ENCODE measurements at regions not wholly inside any gene's neighbourhood (a gene's known extent, or its start where the extent isn't known, plus 50 kb on each side); places are given as distances from the start of the nearest gene placed in this dataset.
"Not testable (repeated sequence)": the region's sequence is repeated elsewhere in the genome, so short reads cannot be mapped to it uniquely, and the experiment has no call there.

DNA sequence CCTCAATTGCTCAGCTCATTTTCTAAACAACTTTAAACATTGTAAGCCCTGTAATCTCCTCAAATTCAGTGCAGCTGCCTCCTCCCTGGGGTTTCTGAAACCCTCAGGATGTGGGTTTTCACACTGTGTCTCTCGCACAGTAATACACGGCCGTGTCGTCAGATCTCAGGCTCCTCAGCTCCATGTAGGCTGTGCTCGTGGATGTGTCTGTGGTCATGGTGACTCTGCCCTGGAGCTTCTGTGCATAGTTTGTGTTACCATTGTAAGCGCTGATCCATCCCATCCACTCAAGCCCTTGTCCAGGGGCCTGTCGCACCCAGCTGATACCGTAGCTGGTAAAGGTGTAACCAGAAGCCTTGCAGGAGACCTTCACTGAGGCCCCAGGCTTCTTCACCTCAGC, 658.4 kb downstream of the TMEM121 start:
- not testable (repeated sequence) for DNase-seq (ENCODE audit: low spot score)

DNA sequence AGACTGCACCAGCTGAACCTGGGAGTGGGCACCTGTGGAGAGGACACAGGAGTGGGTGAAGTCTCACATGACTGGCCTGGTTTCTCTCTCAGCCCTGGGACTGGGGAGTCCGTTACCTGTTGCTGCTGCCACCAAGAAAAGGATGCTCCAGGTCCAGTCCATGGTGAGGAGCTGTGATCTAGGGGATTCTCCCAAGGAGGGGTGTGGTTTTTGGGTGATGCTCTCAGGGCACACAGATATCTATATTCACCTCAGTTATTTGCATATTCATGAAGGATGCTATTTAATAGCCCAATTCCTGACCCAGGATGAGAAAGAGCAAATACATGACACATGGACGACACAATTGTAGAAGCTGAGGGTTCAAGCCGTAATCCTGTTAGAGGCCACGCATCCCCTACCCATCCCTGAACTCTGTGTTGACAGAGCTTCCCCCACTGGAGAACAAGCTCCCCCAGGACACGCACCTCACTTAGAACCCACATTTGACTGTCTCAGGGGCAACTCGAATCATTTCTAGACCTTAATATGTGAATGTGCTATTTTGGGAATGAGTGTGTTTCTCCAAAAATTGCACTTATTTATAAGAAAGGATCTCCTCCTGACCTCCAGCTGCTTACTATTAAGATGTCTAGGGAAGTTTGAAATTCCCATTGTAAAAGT, 658.9 kb downstream of the TMEM121 start:
- not testable (repeated sequence) for DNase-seq (ENCODE audit: low spot score)

- no peak for DNase-seq (ENCODE audit: low spot score)
Observed at GRCh38 chr14:106185837-106186233, 659.5 kb downstream of the TMEM121 start.

DNA sequence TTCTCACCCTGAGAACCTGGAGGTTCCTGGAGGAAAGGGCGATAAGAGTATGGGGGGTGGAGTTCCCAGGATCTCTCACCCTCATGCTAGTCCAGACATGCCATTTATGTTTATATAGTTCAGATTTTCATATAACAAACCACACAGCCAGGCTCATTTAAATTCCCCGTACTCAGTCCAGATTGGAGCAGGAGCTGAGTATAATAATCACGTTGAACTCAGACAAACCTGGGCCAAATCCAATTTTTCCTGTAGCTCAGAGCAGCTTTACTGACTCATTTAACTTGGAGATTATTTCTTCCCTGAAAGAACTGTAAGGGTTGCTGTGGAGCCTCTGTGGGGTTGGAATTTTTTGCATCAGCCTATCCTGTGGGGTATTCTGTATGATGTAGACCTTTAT, 660.8 kb downstream of the TMEM121 start:
- DNase-seq (ENCODE audit: low spot score) = no peak

- DNase-seq (ENCODE audit: low spot score) = not testable (repeated sequence)
Observed at GRCh38 chr14:106192701-106193100, 666.3 kb downstream of the TMEM121 start.

GRCh38 chr14:106196459-106196858, 670.1 kb downstream of the TMEM121 start:
- DNase-seq (ENCODE audit: low spot score) = peak; percentile 2

- DNase-seq (ENCODE audit: low spot score) = not testable (repeated sequence)
Observed at GRCh38 chr14:106197264-106197663, 670.9 kb downstream of the TMEM121 start.

DNA sequence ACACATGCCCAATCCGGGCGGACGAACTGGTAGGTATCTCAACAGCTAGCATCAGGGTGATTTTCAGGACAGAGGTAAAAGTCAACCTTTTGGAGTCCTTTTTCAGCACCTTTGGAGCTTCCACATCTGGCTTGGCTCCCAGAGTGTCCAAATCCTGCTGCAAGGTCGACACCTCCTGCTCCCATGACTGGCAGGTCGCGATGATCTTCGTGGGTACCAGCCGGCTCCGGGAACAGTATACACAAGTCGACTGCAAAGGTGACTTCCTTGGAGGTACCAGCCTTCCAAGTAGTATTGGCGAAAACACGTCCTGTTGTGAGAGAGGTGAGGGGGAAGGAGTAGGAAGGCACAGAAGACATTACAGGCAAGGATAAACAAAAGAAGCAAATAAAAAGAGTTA, 672.7 kb downstream of the TMEM121 start:
- DNase-seq (ENCODE audit: low spot score) = no peak

- DNase-seq (ENCODE audit: low spot score) = no peak
Observed at GRCh38 chr14:106200541-106201315, 674.3 kb downstream of the TMEM121 start.

- DNase-seq (ENCODE audit: low spot score) = no peak
Observed at GRCh38 chr14:106201376-106201775, 675.0 kb downstream of the TMEM121 start.

DNA sequence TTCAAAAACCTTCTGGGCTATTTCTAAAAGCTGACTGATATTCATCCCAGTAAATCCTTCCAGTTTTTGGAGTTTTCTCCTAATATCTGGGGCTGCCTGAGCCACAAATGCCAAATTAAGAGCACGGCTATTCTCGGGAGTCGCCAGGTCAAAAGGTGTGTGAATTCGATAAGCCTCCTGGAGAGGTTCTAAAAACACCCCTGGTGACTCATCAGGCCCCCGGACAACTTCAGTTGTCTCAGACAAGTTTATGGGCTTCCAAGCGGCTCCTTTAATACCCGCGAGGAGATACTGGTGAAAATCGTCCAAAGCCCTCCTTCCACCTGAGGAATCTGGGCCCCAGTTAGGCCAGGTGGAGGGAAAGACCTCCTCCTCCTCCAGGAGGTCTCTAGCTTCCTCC, 677.1 kb downstream of the TMEM121 start:
- no peak for DNase-seq (ENCODE audit: low spot score)

GRCh38 chr14:106204063-106204462, 677.7 kb downstream of the TMEM121 start:
- DNase-seq (ENCODE audit: low spot score) = no peak

GRCh38 chr14:106207316-106207715, 680.9 kb downstream of the TMEM121 start:
- DNase-seq (ENCODE audit: low spot score) = no peak

DNA sequence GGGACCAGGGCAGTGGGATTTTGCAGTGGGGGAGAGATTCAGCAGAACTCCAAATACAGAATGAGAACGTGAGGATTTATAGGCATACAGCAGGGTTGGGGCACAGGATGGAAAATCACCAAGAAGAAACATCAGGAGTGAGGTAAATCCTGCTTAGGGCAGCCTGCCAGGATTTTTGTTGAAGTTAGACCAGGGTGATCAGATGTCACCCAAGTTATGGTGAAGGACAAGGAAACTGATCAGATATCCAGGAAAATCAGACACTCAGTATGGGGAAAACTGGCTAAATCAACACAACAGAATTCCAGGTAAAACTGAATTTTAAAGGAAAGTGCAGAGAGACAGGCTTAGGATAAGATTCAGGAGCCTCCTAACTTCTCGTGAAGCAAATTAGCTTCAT, 682.4 kb downstream of the TMEM121 start:
- no peak for DNase-seq (ENCODE audit: low spot score)

DNA sequence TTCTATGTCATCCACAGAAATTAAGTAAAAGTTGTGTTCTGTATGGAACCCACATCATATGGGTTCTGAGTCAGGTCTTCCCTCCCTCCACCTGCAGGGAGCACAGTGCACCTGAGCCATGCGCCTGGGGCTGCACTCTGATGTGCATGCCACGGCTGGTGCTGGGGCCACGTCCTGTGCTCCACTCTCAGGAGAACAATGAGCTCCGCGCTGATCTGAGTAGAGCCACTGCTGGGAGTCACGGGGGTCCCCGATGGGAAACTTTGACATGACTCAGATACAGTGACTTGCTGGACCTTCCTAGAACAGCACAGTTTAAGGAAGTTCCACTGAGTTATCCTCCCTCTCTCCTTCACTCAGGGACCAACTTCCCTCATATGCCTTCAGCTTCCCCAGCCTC, 683.4 kb downstream of the TMEM121 start:
- DNase-seq (ENCODE audit: low spot score) = no peak

DNA sequence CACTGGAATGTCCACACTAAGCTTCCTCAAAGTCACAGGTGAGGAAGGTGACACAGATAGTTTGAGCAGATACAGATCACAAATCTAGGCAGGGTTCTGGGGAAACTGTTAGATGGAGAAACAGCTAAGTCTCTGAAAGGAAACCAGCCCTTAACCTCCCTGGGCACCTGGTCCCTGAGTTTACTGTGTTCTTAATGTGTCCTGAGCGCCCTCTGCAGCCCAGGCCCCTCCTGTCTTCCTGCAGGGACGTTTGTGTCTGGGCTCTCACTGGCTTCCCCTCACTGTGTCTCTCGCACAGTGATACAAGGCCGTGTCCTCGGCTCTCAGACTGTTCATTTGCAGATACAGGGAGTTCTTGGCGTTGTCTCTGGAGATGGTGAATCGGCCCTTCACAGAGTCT, 684.3 kb downstream of the TMEM121 start:
- DNase-seq (ENCODE audit: low spot score) = peak; percentile 14

- DNase-seq (ENCODE audit: low spot score) = no peak
Observed at GRCh38 chr14:106211334-106211900, 685.0 kb downstream of the TMEM121 start.

DNA sequence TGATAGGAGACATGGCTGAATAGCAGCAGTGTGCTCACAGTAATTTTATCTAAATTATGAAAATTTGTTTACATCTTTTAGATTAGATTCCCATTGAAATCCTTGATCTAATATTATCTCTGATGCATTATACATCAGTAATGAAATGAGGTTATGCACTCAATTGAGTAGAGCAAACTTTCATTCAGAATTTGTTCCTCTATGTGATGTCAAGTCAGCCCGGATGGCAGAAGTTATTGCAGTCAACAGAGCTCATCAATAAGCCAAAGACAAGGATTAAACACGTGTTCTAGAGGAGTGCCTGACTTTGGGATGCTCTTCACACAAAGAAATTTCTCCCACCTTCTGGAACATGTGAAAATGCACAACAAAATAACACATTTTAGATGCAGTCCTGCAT, 688.8 kb downstream of the TMEM121 start:
- no peak for DNase-seq (ENCODE audit: low spot score)

DNA sequence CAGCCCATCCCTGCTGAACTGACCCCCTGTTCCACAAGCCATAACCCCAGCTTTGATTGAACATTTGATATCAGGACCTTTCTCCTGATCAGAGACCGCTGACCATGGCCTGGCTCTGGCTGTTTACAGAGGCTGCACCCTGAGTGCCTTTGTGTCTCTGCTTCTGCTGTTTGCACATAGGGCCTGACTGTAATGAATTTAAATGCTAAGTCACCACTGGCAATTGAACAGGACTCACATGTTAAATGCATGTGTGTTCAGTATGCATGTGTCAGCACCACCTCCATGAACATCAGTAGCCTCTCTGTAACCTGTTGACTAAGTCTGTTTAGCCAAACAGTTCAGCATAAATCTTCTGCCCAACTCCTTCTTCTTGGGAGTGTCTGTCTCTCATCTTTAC, 690.3 kb downstream of the TMEM121 start:
- no peak for DNase-seq (ENCODE audit: low spot score)

DNA sequence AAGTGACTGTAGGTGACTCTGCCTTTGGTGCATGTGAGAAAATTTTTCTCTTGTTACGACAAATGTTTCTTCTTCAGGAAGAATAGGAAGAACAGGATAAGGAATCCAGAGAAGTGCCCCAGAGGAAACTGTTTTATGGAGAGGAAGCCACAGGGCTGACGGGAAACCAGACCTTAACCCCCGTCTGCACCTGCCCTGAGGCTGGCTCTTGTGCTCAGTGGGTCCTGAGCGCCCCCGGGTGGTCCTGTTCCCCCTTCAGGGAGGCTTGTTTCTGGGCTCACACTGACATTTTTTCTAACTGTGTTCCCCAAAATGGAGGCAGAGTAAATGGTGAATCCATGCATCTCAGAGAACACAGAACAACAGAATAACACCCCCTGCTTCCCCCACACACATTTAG, 691.8 kb downstream of the TMEM121 start:
- no peak for DNase-seq (ENCODE audit: low spot score)

DNA sequence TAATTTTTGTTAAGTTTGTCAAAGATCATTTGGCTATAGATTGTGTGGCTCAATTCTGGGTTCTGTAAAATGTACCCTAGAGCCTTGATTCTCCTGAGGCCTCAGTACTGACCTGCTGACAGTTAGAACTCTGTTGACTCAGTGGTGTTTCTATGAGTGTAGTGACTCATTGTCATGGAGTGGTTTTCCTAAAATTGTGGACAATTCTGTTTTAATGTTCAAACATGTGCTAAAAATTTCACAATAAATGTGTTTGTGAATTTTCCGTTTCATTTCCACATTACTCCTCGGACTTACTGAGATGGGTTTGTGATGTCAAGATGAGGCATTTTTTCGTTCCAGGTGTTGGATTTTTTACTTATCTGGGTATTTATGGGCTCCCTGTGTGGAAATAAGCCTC, 695.9 kb downstream of the TMEM121 start:
- no peak for DNase-seq (ENCODE audit: low spot score)

DNA sequence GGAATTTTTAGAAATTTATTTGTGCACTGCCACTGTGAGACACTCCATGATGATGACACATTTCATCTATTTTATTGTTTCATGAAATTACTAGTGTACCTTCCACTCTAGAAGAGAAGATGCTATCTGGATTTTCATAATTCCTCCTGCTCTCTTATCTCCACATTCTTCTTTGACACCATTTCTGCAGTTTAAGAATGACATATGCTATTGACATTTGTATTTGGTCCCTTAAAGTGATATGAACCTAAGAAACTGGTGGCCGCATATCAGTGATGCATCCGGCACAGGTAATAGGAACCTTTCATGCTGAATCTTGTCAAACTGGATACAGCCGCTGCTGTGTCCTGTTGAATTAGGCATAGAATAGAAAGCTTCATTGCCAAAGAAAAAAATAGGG, 696.3 kb downstream of the TMEM121 start:
- no peak for DNase-seq (ENCODE audit: low spot score)

DNA sequence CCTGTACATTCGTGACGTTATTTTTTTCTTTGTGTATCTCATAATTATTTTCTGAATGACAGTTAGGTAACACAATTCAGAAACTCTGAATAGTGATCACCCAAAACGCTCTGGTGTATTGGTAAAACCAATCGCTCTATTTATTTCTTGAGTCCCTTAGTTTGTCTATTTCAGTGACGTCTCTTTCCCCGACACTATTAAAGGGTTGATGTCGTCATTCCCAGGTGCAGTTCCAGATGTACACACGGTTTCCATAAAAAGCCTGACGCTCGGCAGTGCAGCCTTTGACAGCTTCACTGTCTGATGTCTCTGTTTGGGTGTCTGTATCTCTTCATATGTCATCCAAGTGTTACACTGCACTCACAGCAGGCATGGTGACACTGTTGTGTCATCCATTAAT, 701.4 kb downstream of the TMEM121 start:
- no peak for DNase-seq (ENCODE audit: low spot score)
